Heart right ventricle (tissue), 16 donors: ENCODE measurements at regions not wholly inside any gene's neighbourhood (a gene's known extent, or its start where the extent isn't known, plus 50 kb on each side); places are given as distances from the start of the nearest gene placed in this dataset.

ENCODE experiments used
- ATAC-seq, 8 donors: fragments of 200-7000 bp; cut with Tn5 transposase; one replicate each; pipeline ENCODE4 v1.9.1; 2020; ENCODE audit warnings: mild to moderate bottlenecking in 8 of 8, moderate library complexity in 8 of 8, moderate number of reproducible peaks in 1 of 8
- DNase-seq, 2 donors: peaks; one replicate each; pipeline ENCODE4 v3.0.0-alpha.2; 2020
- H3K27ac ChIP-seq, 10 donors: fragments of 200-600 bp; sonication (generic) in 2 of 10; one replicate each; pipeline versions ENCODE4 v1.5.0 to v1.8.0; 2020 to 2022; ENCODE audit warnings: mild to moderate bottlenecking in 3 of 10
- H3K27me3 ChIP-seq, 7 donors: fragments of 200-600 bp; one replicate each; pipeline ENCODE4 v1.8.0; 2021 to 2022; ENCODE audit warnings: mild to moderate bottlenecking in 2 of 7
- H3K36me3 ChIP-seq, 9 donors: fragments of 200-600 bp; sonication (generic) in 1 of 9; one replicate each; pipeline versions ENCODE4 v1.5.0 to v1.8.0; 2020 to 2022; ENCODE audit warnings: mild to moderate bottlenecking in 2 of 9
- H3K4me1 ChIP-seq, 9 donors: fragments of 200-600 bp; sonication (generic) in 1 of 9; one replicate each; pipeline versions ENCODE4 v1.5.0 to v1.8.0; 2020 to 2022; ENCODE audit warnings: mild to moderate bottlenecking in 4 of 9
- H3K4me3 ChIP-seq, 10 donors: fragments of 200-600 bp; sonication (generic) in 2 of 10; one replicate each; pipeline versions ENCODE4 v1.5.0 to v1.8.0; 2020 to 2022; ENCODE audit warnings: mild to moderate bottlenecking in 7 of 10, moderate library complexity in 2 of 10
- H3K9me3 ChIP-seq, 11 donors: fragments of 200-600 bp in 10 of 11; sonication (generic) in 2 of 11; one replicate each; pipeline versions ENCODE4 v1.5.0 to v1.8.0; 2013 to 2022; ENCODE audit warnings: mild to moderate bottlenecking in 2 of 11, control low read depth in 1 of 11, moderate library complexity in 1 of 11
- CTCF ChIP-seq, 9 donors: fragments of 200-600 bp; sonication (generic) in 2 of 9; IDR thresholded peaks; one replicate each; pipeline versions ENCODE4 v1.5.0 to v1.8.0; 2021 to 2022; ENCODE audit warnings: antibody characterized with exemption in 9 of 9, mild to moderate bottlenecking in 5 of 9, moderate library complexity in 1 of 9
- WGBS, 2 donors: extraction: QIAGEN DNeasy Blood & Tissue Kit; methylation state at CpG; one replicate each; pipeline ENCODE4 v1.1.7; 2013; ENCODE audit warnings: inconsistent platforms in 1 of 2; 5-methylcytosine and 5-hydroxymethylcytosine counted together
- intact Hi-C, 10 donors: fragments of 100-400 bp; cut with DNase I; formaldehyde crosslinking; loops; one replicate each; pipeline versions ENCODE4 v1.11.1 to v1.14.2; 2022
- donor health status: Arrhythmogenic right ventricular cardiomyopathy.
- donor health status: ischemic (EF 13 %, LVEDD 7.1; RV severe dilation, severe dysfunction).
- donor health status: healthy with polysubstance abuse.
- donor health status: DM: no; HTN: yes; CAD: no.
- donor health status: DM: no; HTN: no; CAD: no.
- donor health status: ischemic (EF 25% LVEDD 6.9; RV normal size, moderate dysfunction).
- donor health status: ischemic (EF 25% LVEDD 5.7; RV mildly dilated, moderate dysfunction).
- donor health status: healthy.
- donor health status: DM: yes; HTN: yes; CAD: no.
- donor health status: Ischemic cardiomyopathy.
- donor health status: ischemic (EF 35%, LVEDD 5.7; RV mildly dilated, moderate dysfunction).
- donor health status: nonischemic (EF 11% LVEDD 7.7; RV severe dilation, severe dysfunction).
- donor health status: DM: yes; HTN: yes; CAD: no.
- donor health status: PGD.
- donor health status: ischemic (EF 29% LVEDD 5.4; RV normal size, mild dysfunction).
- donor health status: nonischemic (EF 23%, LVEDD 6.1; RV moderate dilation, normal function).

GRCh38 chr6:128676456-128676855, 156.1 kb upstream of the PTPRK start:
- H3K36me3 ChIP-seq: no peaks in the 10 kb centered on the region
- TF ChIP-seq CTCF (IDR thresholded peaks at IDR 0.05): no peak
- H3K27me3 ChIP-seq: no peaks in the 10 kb centered on the region

GRCh38 chr6:128672023-128672422, 151.6 kb upstream of the PTPRK start:
- Histone ChIP-seq H3K4me1 (peaks cover 0 to 1% (median 0%) of the 10 kb centered on the region in 9 donors), H3K36me3 (no peaks in the 10 kb centered on the region), H3K27me3 (no peaks in the 10 kb centered on the region), H3K27ac (no peak overlapping the region), H3K4me3 (no peak overlapping the region), H3K9me3 (no peaks in the 10 kb centered on the region)
- no peak for TF ChIP-seq CTCF (IDR thresholded peaks at IDR 0.05)
- 64 to 72% methylated on average over 3 of the region's 3 CpGs for WGBS, 2 donors
- intact Hi-C loops: no loop called here
- ATAC-seq: no peak
- no peak for DNase-seq

More at GRCh38 chr6:128676456-128676855, 156.1 kb upstream of the PTPRK start:
- no peaks in the 10 kb centered on the region for H3K4me1 ChIP-seq
- intact Hi-C loops: no loop called here
- no peaks in the 10 kb centered on the region for H3K9me3 ChIP-seq
- DNase-seq (no peak), ATAC-seq (no peak)
- H3K27ac ChIP-seq: no peak overlapping the region
- H3K4me3 ChIP-seq: no peak overlapping the region

- no peak overlapping the region for H3K4me3 ChIP-seq
- no peaks in the 10 kb centered on the region for H3K27me3 ChIP-seq
- no peaks in the 10 kb centered on the region for H3K9me3 ChIP-seq
- 77 to 82% methylated on average over 4 of the region's 4 CpGs for WGBS, 2 donors
- no peak for TF ChIP-seq CTCF (IDR thresholded peaks at IDR 0.05)
- no peak for DNase-seq
- H3K4me1 ChIP-seq: peaks cover 0 to 9% (median 0%) of the 10 kb centered on the region in 9 donors
- H3K36me3 ChIP-seq: no peaks in the 10 kb centered on the region
- no peak overlapping the region for H3K27ac ChIP-seq
- intact Hi-C loops: no loop called here
- ATAC-seq: peak in 1 of 8 donors; percentile 27
These were observed 147.0 kb upstream of the PTPRK start for GRCh38 chr6:128667339-128667858.

- no peaks in the 10 kb centered on the region for H3K9me3 ChIP-seq
- 40 to 45% methylated on average over 2 of the region's 2 CpGs for WGBS, 2 donors
- H3K4me3 ChIP-seq: no peak overlapping the region
- intact Hi-C loops: no loop called here
- no peak for TF ChIP-seq CTCF (IDR thresholded peaks at IDR 0.05)
- no peaks in the 10 kb centered on the region for H3K27me3 ChIP-seq
- H3K36me3 ChIP-seq: no peaks in the 10 kb centered on the region
- DNase-seq (no peak), ATAC-seq (peak in 3 of 8 donors; percentile 35 to 77 (median 42))
- H3K27ac ChIP-seq: peak overlapping the region in 1 of 10 donors; percentile 6
- peaks cover 0 to 9% (median 0%) of the 10 kb centered on the region in 9 donors for H3K4me1 ChIP-seq
These were observed 146.0 kb upstream of the PTPRK start for GRCh38 chr6:128666405-128666804.
